MCF 10A (cell line): ENCODE measurements at regions not wholly inside any gene's neighbourhood (a gene's known extent, or its start where the extent isn't known, plus 50 kb on each side); places are given as distances from the start of the nearest gene placed in this dataset.
"Not testable (repeated sequence)": the region's sequence is repeated elsewhere in the genome, so short reads cannot be mapped to it uniquely, and the experiment has no call there.

ENCODE experiments used
- BruUV-seq: library from RNA; stranded (reverse); fragments of 400-500 nt; replicated peaks from 2 replicates; lab custom pipeline; 2021; lab: Mats Ljungman, UMichigan
- CTCF ChIA-PET: fragments of 300-600 bp; sonication (Branson Sonifier 250); formaldehyde crosslinking; extraction: SDS; loops from one replicate; lab custom pipeline; 2021; ENCODE audit warnings: antibody characterized with exemption, inconsistent platforms; lab: Yijun Ruan, JAX
- POLR2A ChIA-PET: fragments of 300-600, 350-650 bp; sonication (Branson Sonifier 250); formaldehyde crosslinking; extraction: SDS; loops from one replicate; lab custom pipeline; 2020; ENCODE audit warnings: antibody characterized with exemption, inconsistent platforms; lab: Yijun Ruan, JAX
- DNase-seq: peaks from one replicate; pipeline ENCODE4 v3.0.0-alpha.2; 2018; ENCODE audit not compliant: unreplicated experiment
- H3K27ac Mint-ChIP-seq: one replicate; pipeline ENCODE4 v1.8.0; 2022; ENCODE audit warnings: mild to moderate bottlenecking, low read depth, mixed read lengths; ENCODE audit not compliant: unreplicated experiment
- H3K27me3 Mint-ChIP-seq: one replicate; pipeline ENCODE4 v1.8.0; 2022; ENCODE audit warnings: mixed read lengths; ENCODE audit not compliant: insufficient read depth, unreplicated experiment
- H3K36me3 Mint-ChIP-seq: one replicate; pipeline ENCODE4 v1.8.0; 2022; ENCODE audit warnings: mild to moderate bottlenecking, moderate library complexity, mixed read lengths; ENCODE audit not compliant: insufficient read depth, unreplicated experiment
- H3K4me1 Mint-ChIP-seq: one replicate; pipeline ENCODE4 v1.8.0; 2022; ENCODE audit warnings: mixed read lengths; ENCODE audit not compliant: insufficient read depth, unreplicated experiment
- H3K4me3 Mint-ChIP-seq: one replicate; pipeline ENCODE4 v1.8.0; 2022; ENCODE audit warnings: mild to moderate bottlenecking, moderate library complexity, mixed read lengths; ENCODE audit not compliant: unreplicated experiment
- H3K9me3 Mint-ChIP-seq: one replicate; pipeline ENCODE4 v1.8.0; 2022; ENCODE audit warnings: mixed read lengths; ENCODE audit not compliant: unreplicated experiment
- intact Hi-C: fragments of 100-400 bp; cut with micrococcal nuclease; formaldehyde crosslinking; loops from 2 replicates; pipeline ENCODE4 v1.14.1; 2022
- TF ChIP-seq, protein P1 (sequence below): fragments of 200-600 bp; IDR thresholded peaks from one replicate; pipeline ENCODE4 v1.8.0; 2022; ENCODE audit warnings: antibody characterized with exemption, mild to moderate bottlenecking; ENCODE audit not compliant: unreplicated experiment

DNA sequence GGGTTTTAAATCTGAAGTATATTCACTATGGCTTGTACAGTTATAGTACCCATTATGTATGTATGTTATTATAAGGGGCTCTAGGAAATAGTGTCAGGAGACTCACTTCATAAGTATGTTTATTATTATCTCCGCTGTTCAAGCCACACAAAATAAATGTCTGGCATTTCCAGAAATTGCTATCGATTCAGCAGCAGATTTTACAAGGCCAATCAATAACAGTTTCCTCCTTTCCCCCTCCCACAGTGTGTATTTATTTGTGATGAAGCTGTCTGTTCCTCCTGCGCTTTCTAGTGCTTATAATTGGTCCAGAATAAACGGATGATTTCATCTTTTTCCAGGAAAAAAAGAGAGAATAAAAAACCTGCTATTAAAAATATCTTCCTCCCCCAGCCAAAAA is 134.2 kb upstream of the LPP start:
- TF ChIP-seq, protein P1, sequence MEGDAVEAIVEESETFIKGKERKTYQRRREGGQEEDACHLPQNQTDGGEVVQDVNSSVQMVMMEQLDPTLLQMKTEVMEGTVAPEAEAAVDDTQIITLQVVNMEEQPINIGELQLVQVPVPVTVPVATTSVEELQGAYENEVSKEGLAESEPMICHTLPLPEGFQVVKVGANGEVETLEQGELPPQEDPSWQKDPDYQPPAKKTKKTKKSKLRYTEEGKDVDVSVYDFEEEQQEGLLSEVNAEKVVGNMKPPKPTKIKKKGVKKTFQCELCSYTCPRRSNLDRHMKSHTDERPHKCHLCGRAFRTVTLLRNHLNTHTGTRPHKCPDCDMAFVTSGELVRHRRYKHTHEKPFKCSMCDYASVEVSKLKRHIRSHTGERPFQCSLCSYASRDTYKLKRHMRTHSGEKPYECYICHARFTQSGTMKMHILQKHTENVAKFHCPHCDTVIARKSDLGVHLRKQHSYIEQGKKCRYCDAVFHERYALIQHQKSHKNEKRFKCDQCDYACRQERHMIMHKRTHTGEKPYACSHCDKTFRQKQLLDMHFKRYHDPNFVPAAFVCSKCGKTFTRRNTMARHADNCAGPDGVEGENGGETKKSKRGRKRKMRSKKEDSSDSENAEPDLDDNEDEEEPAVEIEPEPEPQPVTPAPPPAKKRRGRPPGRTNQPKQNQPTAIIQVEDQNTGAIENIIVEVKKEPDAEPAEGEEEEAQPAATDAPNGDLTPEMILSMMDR: no peak
- POLR2A ChIA-PET: no interaction called here
- peaks cover 6% of the 10 kb centered on the region for H3K9me3 Mint-ChIP-seq
- H3K36me3 Mint-ChIP-seq: no peaks in the 10 kb centered on the region
- BruUV-seq: no TSS peak
- H3K27ac Mint-ChIP-seq: no peak overlapping the region
- intact Hi-C loops: no loop called here
- no peak for DNase-seq
- no peaks in the 10 kb centered on the region for H3K27me3 Mint-ChIP-seq
- no peaks in the 10 kb centered on the region for H3K4me1 Mint-ChIP-seq
- no peak overlapping the region for H3K4me3 Mint-ChIP-seq
- CTCF ChIA-PET: no interaction called here

DNA sequence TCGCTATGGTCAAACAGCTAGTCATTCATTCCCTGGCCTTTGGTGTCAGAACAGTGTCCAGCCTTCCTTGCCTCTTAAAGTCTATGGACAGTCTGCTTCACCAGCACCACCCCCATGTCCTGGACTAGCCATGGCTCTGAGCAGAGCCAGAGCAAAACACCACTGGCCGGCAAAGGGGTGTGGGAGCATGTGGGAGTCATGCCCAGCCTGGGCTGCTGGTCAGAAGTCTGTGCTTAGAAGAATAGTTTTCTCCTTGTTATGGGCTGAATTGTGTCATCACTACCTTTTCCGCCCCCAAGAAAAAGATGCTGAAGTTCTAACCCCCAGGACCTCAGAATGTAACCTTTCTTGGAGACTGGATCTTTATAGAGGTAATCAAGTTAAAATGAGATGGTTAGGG is 132.9 kb upstream of the LPP start:
- BruUV-seq: no TSS peak
- Mint-ChIP-seq H3K36me3 (no peaks in the 10 kb centered on the region), H3K27ac (no peak overlapping the region)

DNA sequence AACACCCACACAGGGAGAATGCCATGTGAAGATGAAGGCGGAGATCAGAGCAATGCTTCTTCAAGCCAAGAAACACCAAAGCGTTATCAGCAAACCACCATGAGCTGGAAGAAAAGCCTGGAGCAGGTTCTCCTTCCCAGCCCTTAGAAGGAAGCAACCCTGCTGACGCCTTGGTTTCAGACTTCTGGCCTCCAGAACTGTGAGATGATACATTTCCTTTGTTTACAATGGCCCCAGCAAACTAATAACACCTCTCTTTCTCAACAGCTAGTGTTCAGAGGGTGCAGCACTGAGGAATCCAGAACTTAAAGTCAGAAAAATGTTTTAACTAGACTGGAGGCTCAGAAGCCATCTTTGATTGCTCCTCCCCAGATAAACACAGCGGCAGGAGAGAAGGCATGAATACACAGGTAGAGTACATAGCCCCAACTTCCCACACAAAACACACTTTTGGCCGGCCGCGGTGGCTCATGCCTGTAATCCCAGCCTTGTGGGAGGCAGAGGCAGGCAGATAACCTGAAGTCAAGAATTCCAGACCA is 132.4 kb upstream of the LPP start:
- peak; percentile 33 for DNase-seq
- POLR2A ChIA-PET: interaction anchor here (0.6 kb wide), 2 partner anchors 908 to 1891 kb away, joined by 3 read pairs; no protein-coding TSS in a partner anchor
- intact Hi-C loops: no loop called here
- no TSS peak for BruUV-seq
- Mint-ChIP-seq H3K4me1 (no peaks in the 10 kb centered on the region), H3K27ac (no peak overlapping the region), H3K4me3 (no peak overlapping the region), H3K9me3 (no peaks in the 10 kb centered on the region), H3K27me3 (no peaks in the 10 kb centered on the region), H3K36me3 (no peaks in the 10 kb centered on the region)
- TF ChIP-seq, protein P1: no peak
- CTCF ChIA-PET: interaction anchor here (0.8 kb wide), 1 partner anchor 449 kb away, joined by 3 read pairs; no protein-coding TSS in a partner anchor

More for the DNA sequence above, 132.9 kb upstream of the LPP start:
- intact Hi-C loops: no loop called here
- H3K9me3 Mint-ChIP-seq: peaks cover 1% of the 10 kb centered on the region
- POLR2A ChIA-PET: no interaction called here
- no peaks in the 10 kb centered on the region for H3K4me1 Mint-ChIP-seq
- no peak for DNase-seq
- no peaks in the 10 kb centered on the region for H3K27me3 Mint-ChIP-seq
- no peak overlapping the region for H3K4me3 Mint-ChIP-seq
- TF ChIP-seq, protein P1: no peak
- CTCF ChIA-PET: interaction anchor here (0.8 kb wide), 1 partner anchor 450 kb away, joined by 3 read pairs; no protein-coding TSS in a partner anchor

- POLR2A ChIA-PET, H3K9me3 Mint-ChIP-seq, BruUV-seq, H3K27ac Mint-ChIP-seq, H3K27me3 Mint-ChIP-seq, H3K4me1 Mint-ChIP-seq, DNase-seq, intact Hi-C loops, H3K36me3 Mint-ChIP-seq, H3K4me3 Mint-ChIP-seq: not testable (repeated sequence)
- CTCF ChIA-PET: interaction anchor here (0.7 kb wide), 1 partner anchor 38 kb away, joined by 4 read pairs; no protein-coding TSS in a partner anchor
Measured at GRCh38 chr3:188022902-188023301, 131.1 kb upstream of the LPP start.
